ENCODE measurements at regions not wholly inside any gene's neighbourhood (a gene's known extent, or its start where the extent isn't known, plus 50 kb on each side); places are given as distances from the start of the nearest gene placed in this dataset.
"Not testable (repeated sequence)": the region's sequence is repeated elsewhere in the genome, so short reads cannot be mapped to it uniquely, and the experiment has no call there.

GRCh38 chr15:93920204-93920603 is 311.2 kb upstream of the MCTP2 start:
- H3K4me1 Mint-ChIP-seq, result no peaks in the 10 kb centered on the region
- no peak overlapping the region for H3K4me3 Mint-ChIP-seq
- H3K9me3 Mint-ChIP-seq, result peaks cover 10% of the 10 kb centered on the region
- no peaks in the 10 kb centered on the region for H3K27me3 Mint-ChIP-seq
- ATAC-seq, result no peak
- no peaks in the 10 kb centered on the region for H3K36me3 Mint-ChIP-seq
- no peak overlapping the region for H3K27ac Mint-ChIP-seq

DNA sequence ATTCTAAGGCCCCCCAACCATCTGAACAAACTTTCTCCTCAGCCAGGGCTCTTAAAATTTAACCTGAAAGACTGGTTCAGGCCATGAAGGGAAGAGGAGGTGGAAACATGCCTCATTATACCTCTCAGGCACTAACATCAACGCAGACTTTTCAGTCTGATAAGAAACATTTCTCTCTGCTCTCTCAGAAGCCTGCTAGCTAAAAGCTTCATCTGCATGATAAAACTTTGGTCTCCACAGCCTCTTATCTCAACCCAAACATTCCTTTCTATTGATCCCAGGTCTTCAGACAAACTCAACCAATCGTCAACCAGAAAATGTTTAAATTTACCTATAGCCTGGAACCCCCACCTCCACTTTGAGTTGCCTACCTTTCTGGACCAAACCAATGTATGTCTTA is 312.6 kb upstream of the MCTP2 start:
- not testable (repeated sequence) for H3K27me3 Mint-ChIP-seq, H3K27ac Mint-ChIP-seq, H3K4me3 Mint-ChIP-seq, ATAC-seq, H3K4me1 Mint-ChIP-seq, H3K36me3 Mint-ChIP-seq
- H3K9me3 Mint-ChIP-seq, result peaks cover 11% of the 10 kb centered on the region

DNA sequence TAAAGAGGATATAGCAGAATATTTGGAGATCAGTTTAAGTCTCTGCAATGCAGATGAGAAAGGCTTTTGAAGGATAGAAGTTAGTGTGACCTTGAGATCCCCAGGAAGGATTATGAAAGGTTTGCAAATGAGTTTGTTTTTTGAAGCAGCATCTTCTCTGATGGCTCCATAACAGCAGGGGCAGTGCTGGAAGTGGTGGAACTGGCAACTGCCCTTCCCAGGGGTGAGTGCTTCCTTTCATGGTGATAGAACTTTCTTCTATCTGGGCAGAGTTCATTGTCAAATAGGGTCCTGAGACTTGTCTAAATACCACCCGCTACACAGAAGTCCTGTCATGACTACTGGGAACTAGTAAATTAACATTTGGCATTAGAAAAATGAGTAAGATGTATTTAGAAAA is 314.2 kb upstream of the MCTP2 start:
- Mint-ChIP-seq H3K27me3 (no peaks in the 10 kb centered on the region), H3K36me3 (no peaks in the 10 kb centered on the region), H3K27ac (no peak overlapping the region), H3K4me3 (no peak overlapping the region), H3K4me1 (no peaks in the 10 kb centered on the region), H3K9me3 (peaks cover 13% of the 10 kb centered on the region)
- ATAC-seq, result no peak

DNA sequence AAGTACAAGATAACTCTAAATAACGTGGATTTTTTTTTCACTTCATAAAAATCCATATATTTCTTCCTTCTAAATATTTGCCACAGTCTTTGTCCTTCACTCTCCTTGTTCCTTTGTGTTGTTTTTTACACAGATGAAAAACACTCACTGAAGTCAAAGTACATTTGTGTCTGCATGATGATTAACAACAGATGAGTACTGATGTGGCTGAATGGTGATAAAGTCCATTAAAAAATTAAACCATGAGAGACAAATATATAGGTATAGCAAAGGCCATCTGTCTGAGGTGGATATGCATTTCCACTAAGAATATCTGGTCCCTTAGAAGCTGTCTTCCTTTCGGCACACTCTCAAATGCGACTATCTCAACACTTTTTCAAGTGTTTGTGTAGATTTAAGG is 317.5 kb upstream of the MCTP2 start:
- Mint-ChIP-seq H3K9me3 (peaks cover 5% of the 10 kb centered on the region), H3K27ac (no peak overlapping the region), H3K27me3 (no peaks in the 10 kb centered on the region), H3K4me3 (no peak overlapping the region), H3K4me1 (no peaks in the 10 kb centered on the region), H3K36me3 (no peaks in the 10 kb centered on the region)
- no peak for ATAC-seq

GRCh38 chr15:93913310-93913709 is 318.1 kb upstream of the MCTP2 start:
- Mint-ChIP-seq H3K27ac (no peak overlapping the region), H3K27me3 (no peaks in the 10 kb centered on the region), H3K9me3 (peaks cover 5% of the 10 kb centered on the region), H3K4me1 (no peaks in the 10 kb centered on the region), H3K36me3 (no peaks in the 10 kb centered on the region), H3K4me3 (no peak overlapping the region)
- no peak for ATAC-seq

GRCh38 chr15:93900476-93901400 is 330.6 kb upstream of the MCTP2 start:
- Mint-ChIP-seq H3K36me3 (no peaks in the 10 kb centered on the region), H3K27ac (no peak overlapping the region), H3K27me3 (peaks cover 9% of the 10 kb centered on the region), H3K4me3 (no peak overlapping the region), H3K4me1 (no peaks in the 10 kb centered on the region), H3K9me3 (peaks cover 3% of the 10 kb centered on the region)
- peak; percentile 29 for ATAC-seq

DNA sequence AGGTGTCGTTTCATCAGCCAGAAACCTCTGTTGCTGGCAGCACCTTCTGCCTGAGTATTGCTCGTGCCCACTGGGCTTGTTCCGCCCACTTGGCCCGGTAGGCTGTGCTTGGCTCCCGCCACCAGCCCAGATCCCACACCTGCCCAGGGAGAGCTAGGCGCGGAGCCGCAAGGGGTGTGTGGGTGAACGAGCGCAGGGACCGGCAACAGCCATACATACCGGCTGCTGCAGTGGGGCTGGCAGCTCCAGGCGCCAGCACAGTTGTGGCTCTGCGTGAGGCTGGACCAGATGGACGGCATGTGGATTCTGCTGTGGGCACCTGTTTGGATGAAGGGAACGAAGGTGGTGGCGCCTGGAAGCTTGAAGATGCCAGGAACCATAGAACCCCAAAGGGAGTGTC is 331.5 kb upstream of the MCTP2 start:
- ATAC-seq, result peak; percentile 49
- H3K27ac Mint-ChIP-seq, result no peak overlapping the region
- H3K27me3 Mint-ChIP-seq, result peaks cover 9% of the 10 kb centered on the region
- no peaks in the 10 kb centered on the region for H3K4me1 Mint-ChIP-seq
- H3K9me3 Mint-ChIP-seq, result peaks cover 3% of the 10 kb centered on the region
- no peaks in the 10 kb centered on the region for H3K36me3 Mint-ChIP-seq
- no peak overlapping the region for H3K4me3 Mint-ChIP-seq

DNA sequence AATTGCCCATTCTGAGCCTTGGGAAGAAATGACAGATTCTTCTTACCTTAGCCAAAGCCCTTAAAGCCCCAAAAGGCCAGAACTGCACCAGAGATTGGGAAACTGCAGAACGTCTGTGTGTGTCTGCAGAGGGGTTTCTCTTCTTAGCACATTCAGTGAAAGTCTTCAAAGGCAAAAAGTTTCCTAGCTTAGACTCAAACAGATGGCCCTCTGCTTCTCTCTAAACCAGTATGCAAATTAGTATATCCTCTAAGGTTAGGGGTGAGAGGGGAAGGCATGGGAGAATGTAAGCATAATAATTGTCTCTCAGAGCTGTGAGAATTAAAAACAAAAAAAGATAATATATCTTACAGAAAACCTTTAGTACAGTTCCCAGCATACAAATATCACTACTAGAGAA is 334.0 kb upstream of the MCTP2 start:
- Mint-ChIP-seq H3K36me3 (no peaks in the 10 kb centered on the region), H3K27me3 (peaks cover 9% of the 10 kb centered on the region), H3K4me1 (no peaks in the 10 kb centered on the region), H3K4me3 (no peak overlapping the region), H3K9me3 (peaks cover 3% of the 10 kb centered on the region), H3K27ac (no peak overlapping the region)
- ATAC-seq, result no peak

- Mint-ChIP-seq H3K4me3 (no peak overlapping the region), H3K27me3 (peaks cover 2% of the 10 kb centered on the region), H3K27ac (no peak overlapping the region), H3K9me3 (no peaks in the 10 kb centered on the region), H3K36me3 (no peaks in the 10 kb centered on the region), H3K4me1 (no peaks in the 10 kb centered on the region)
- ATAC-seq, result no peak
These were observed 335.2 kb upstream of the MCTP2 start for GRCh38 chr15:93895976-93896770.

GRCh38 chr15:93894438-93895036 is 336.8 kb upstream of the MCTP2 start:
- no peak overlapping the region for H3K27ac Mint-ChIP-seq
- no peak for ATAC-seq
- no peaks in the 10 kb centered on the region for H3K9me3 Mint-ChIP-seq
- no peaks in the 10 kb centered on the region for H3K36me3 Mint-ChIP-seq
- H3K4me1 Mint-ChIP-seq, result no peaks in the 10 kb centered on the region
- H3K4me3 Mint-ChIP-seq, result no peak overlapping the region
- no peaks in the 10 kb centered on the region for H3K27me3 Mint-ChIP-seq

GRCh38 chr15:93887151-93887550 is 344.2 kb upstream of the MCTP2 start:
- H3K4me1 Mint-ChIP-seq, result no peaks in the 10 kb centered on the region
- no peaks in the 10 kb centered on the region for H3K9me3 Mint-ChIP-seq
- no peaks in the 10 kb centered on the region for H3K27me3 Mint-ChIP-seq
- H3K27ac Mint-ChIP-seq, result no peak overlapping the region
- ATAC-seq, result no peak
- H3K4me3 Mint-ChIP-seq, result no peak overlapping the region
- no peaks in the 10 kb centered on the region for H3K36me3 Mint-ChIP-seq

- Mint-ChIP-seq H3K4me3 (no peak overlapping the region), H3K27ac (no peak overlapping the region), H3K9me3 (peaks cover 6% of the 10 kb centered on the region), H3K4me1 (no peaks in the 10 kb centered on the region), H3K27me3 (no peaks in the 10 kb centered on the region), H3K36me3 (no peaks in the 10 kb centered on the region)
- no peak for ATAC-seq
These were observed 348.6 kb upstream of the MCTP2 start for GRCh38 chr15:93882779-93883178.

GRCh38 chr15:93882141-93882540 is 349.2 kb upstream of the MCTP2 start:
- H3K36me3 Mint-ChIP-seq, result no peaks in the 10 kb centered on the region
- no peak overlapping the region for H3K27ac Mint-ChIP-seq
- H3K4me1 Mint-ChIP-seq, result no peaks in the 10 kb centered on the region
- H3K9me3 Mint-ChIP-seq, result peaks cover 6% of the 10 kb centered on the region
- H3K4me3 Mint-ChIP-seq, result no peak overlapping the region
- ATAC-seq, result no peak
- H3K27me3 Mint-ChIP-seq, result no peaks in the 10 kb centered on the region

DNA sequence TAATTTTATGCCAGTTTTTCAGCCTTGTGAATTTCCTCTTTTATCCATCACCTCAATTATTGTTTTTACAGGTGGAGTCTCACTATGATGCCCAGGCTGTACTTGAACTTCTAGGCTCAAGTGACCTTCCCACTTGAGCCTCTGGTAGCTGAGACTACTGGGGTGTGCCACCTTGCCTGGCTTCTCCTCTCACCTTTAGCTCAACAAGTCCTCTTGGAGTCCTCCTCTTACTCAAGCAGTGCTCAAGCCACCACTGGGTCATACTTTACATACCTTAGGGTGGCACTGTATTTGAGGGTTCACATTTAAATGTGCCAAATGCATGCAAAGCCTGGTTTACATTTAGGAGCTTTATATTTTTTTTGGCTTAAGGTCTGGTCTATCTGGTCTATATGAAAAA is 350.1 kb upstream of the MCTP2 start:
- ATAC-seq, result no peak
- Mint-ChIP-seq H3K27ac (no peak overlapping the region), H3K27me3 (no peaks in the 10 kb centered on the region), H3K4me1 (no peaks in the 10 kb centered on the region), H3K4me3 (no peak overlapping the region), H3K9me3 (peaks cover 6% of the 10 kb centered on the region), H3K36me3 (no peaks in the 10 kb centered on the region)

GRCh38 chr15:93880358-93880757 is 351.0 kb upstream of the MCTP2 start:
- H3K27me3 Mint-ChIP-seq, result no peaks in the 10 kb centered on the region
- H3K27ac Mint-ChIP-seq, result no peak overlapping the region
- H3K9me3 Mint-ChIP-seq, result peaks cover 6% of the 10 kb centered on the region
- ATAC-seq, result no peak
- H3K36me3 Mint-ChIP-seq, result no peaks in the 10 kb centered on the region
- no peaks in the 10 kb centered on the region for H3K4me1 Mint-ChIP-seq
- no peak overlapping the region for H3K4me3 Mint-ChIP-seq

Data from stimulated activated memory B cell treated with anti-CD40 and anti-IgM and Interleukin-4, amounts not matched to agents 10 μg/mL and 1 μg/mL and 100 μg/mL, for 72 hours (primary cell).